Osteocyte (in vitro differentiated cells): ENCODE measurements at regions not wholly inside any gene's neighbourhood (a gene's known extent, or its start where the extent isn't known, plus 50 kb on each side); places are given as distances from the start of the nearest gene placed in this dataset.

Experiments used
- DNase-seq: peaks from one replicate; pipeline ENCODE4 v3.0.0; 2021; ENCODE audit warnings: mixed read lengths; ENCODE audit not compliant: unreplicated experiment; ENCODE audit errors: extremely low spot score
- H3K27ac Mint-ChIP-seq: one replicate; pipeline ENCODE4 v1.8.0; 2021; ENCODE audit warnings: mild to moderate bottlenecking, mixed read lengths; ENCODE audit not compliant: unreplicated experiment
- H3K27me3 Mint-ChIP-seq: one replicate; pipeline ENCODE4 v1.8.0; 2021; ENCODE audit warnings: mixed read lengths; ENCODE audit not compliant: unreplicated experiment
- H3K36me3 Mint-ChIP-seq: one replicate; pipeline ENCODE4 v1.8.0; 2021; ENCODE audit warnings: mixed read lengths; ENCODE audit not compliant: unreplicated experiment
- H3K4me1 Mint-ChIP-seq: one replicate; pipeline ENCODE4 v1.8.0; 2021; ENCODE audit warnings: mixed read lengths; ENCODE audit not compliant: unreplicated experiment
- H3K4me3 Mint-ChIP-seq: one replicate; pipeline ENCODE4 v1.8.0; 2021; ENCODE audit warnings: mild to moderate bottlenecking, moderate library complexity, mixed read lengths; ENCODE audit not compliant: unreplicated experiment
- H3K9me3 Mint-ChIP-seq: one replicate; pipeline ENCODE4 v1.8.0; 2021; ENCODE audit warnings: mixed read lengths; ENCODE audit not compliant: unreplicated experiment
- TF ChIP-seq, protein P1 (sequence below): fragments of 200-600 bp; sonication (generic); IDR thresholded peaks from 2 replicates; pipeline ENCODE4 v1.5.0; 2021; ENCODE audit warnings: antibody characterized with exemption, mild to moderate bottlenecking, moderate library complexity

DNA sequence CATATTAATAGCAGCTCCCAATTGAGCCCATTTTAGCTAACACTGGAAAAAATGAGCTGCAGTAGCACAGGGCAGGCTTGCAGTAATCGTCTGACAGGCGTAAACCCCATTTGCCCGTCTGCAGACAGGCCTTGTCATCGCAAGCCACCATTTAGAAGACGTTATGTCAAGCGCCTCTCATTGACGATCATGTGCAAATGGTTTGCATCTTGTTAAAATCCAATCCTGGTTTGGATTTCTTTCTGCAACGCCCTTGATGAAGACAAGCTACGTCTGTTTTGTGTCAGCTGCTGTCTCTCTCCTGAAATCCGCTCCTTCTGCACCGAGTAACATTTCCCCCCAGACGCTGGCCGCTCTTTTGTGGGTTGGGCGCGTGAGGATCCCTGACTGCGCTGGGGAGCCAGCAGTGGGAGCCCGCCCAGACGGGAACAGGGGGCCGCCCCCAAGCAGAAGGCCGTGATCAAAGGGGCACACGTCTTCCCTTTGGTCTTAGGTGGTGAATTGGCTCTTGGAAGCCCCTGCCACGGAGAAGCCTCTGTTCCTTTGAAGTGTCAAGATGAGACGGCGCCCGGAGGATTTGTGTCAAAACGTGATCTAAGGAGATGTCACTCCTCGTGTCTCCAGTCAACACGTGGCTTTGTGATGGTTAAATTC, 84.2 kb upstream of the GPC1 start:
- no peaks in the 10 kb centered on the region for H3K9me3 Mint-ChIP-seq
- TF ChIP-seq, protein P1, sequence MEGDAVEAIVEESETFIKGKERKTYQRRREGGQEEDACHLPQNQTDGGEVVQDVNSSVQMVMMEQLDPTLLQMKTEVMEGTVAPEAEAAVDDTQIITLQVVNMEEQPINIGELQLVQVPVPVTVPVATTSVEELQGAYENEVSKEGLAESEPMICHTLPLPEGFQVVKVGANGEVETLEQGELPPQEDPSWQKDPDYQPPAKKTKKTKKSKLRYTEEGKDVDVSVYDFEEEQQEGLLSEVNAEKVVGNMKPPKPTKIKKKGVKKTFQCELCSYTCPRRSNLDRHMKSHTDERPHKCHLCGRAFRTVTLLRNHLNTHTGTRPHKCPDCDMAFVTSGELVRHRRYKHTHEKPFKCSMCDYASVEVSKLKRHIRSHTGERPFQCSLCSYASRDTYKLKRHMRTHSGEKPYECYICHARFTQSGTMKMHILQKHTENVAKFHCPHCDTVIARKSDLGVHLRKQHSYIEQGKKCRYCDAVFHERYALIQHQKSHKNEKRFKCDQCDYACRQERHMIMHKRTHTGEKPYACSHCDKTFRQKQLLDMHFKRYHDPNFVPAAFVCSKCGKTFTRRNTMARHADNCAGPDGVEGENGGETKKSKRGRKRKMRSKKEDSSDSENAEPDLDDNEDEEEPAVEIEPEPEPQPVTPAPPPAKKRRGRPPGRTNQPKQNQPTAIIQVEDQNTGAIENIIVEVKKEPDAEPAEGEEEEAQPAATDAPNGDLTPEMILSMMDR, result no peak
- H3K4me1 Mint-ChIP-seq, result no peaks in the 10 kb centered on the region
- no peaks in the 10 kb centered on the region for H3K36me3 Mint-ChIP-seq
- H3K27me3 Mint-ChIP-seq, result peaks cover 10% of the 10 kb centered on the region
- no peak overlapping the region for H3K4me3 Mint-ChIP-seq
- H3K27ac Mint-ChIP-seq, result no peak overlapping the region
- DNase-seq, result no peak

- peaks cover 4% of the 10 kb centered on the region for H3K4me1 Mint-ChIP-seq
- no peak overlapping the region for H3K27ac Mint-ChIP-seq
- DNase-seq, result no peak
- peaks cover 13% of the 10 kb centered on the region for H3K27me3 Mint-ChIP-seq
- H3K36me3 Mint-ChIP-seq, result no peaks in the 10 kb centered on the region
- no peak overlapping the region for H3K4me3 Mint-ChIP-seq
- no peaks in the 10 kb centered on the region for H3K9me3 Mint-ChIP-seq
- TF ChIP-seq, protein P1, result no peak
Measured at GRCh38 chr2:240351826-240352426, 83.5 kb upstream of the GPC1 start.

- DNase-seq, result no peak
- TF ChIP-seq, protein P1, result no peak
- Mint-ChIP-seq H3K4me1 (peaks cover 6% of the 10 kb centered on the region), H3K4me3 (no peak overlapping the region), H3K36me3 (no peaks in the 10 kb centered on the region), H3K27ac (no peak overlapping the region), H3K9me3 (no peaks in the 10 kb centered on the region), H3K27me3 (peaks cover 13% of the 10 kb centered on the region)
Measured at GRCh38 chr2:240353086-240353798, 82.2 kb upstream of the GPC1 start.

DNA sequence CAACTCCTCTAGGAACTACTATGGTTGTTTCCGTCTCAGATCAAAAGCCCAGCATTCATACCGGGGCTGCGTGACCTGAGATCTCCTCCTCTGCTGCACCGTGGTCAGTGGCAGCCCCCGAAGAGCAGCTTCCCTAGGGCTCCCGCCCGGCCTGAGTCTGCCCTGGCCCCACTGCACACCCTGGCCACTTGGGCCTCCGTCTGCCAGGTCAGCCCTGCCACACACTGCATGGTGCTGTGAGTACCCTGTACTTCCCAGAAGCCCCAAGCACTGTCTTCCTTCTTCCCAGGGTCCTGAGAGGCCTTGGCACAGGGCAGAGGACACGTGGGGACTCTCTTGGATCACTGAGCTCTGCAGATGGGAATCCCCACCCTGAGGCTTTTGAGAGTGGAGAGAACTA, 81.5 kb upstream of the GPC1 start:
- Mint-ChIP-seq H3K27me3 (peaks cover 8% of the 10 kb centered on the region), H3K9me3 (no peaks in the 10 kb centered on the region), H3K27ac (no peak overlapping the region), H3K36me3 (no peaks in the 10 kb centered on the region), H3K4me3 (no peak overlapping the region), H3K4me1 (peaks cover 6% of the 10 kb centered on the region)
- TF ChIP-seq, protein P1, result no peak
- DNase-seq, result no peak
